GM12873 (cell line): ENCODE measurements at regions not wholly inside any gene's neighbourhood (a gene's known extent, or its start where the extent isn't known, plus 50 kb on each side); places are given as distances from the start of the nearest gene placed in this dataset.

ENCODE experiments used
- TF ChIP-seq, protein P1 (sequence below): IDR thresholded peaks from 2 replicates; pipeline ENCODE4 v1.5.1; 2012; ENCODE audit warnings: low read depth, mild to moderate bottlenecking, moderate library complexity, low read length, control low read depth; ENCODE audit not compliant: insufficient read depth; ENCODE audit errors: missing control alignments

DNA sequence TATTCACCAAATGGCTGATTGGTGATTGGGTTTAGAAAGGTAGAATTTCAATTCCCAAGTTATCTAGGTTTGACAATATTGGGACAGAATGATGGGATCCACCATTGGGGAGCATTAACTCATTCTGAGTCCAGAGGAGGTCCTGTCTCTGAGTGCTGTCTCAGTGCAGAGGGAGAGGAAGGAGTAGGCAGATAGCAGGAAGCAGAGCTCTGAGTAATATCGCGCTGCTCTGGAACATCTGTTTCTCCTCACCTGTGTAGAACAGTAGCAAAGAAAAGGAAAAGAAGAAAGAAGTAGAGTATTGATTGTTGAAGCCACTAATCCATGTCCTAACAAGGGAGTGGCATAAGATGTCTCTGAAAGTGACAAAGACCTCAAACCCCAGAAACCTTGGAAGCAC is 1657.8 kb downstream of the MRPL39 start:
- TF ChIP-seq, protein P1, sequence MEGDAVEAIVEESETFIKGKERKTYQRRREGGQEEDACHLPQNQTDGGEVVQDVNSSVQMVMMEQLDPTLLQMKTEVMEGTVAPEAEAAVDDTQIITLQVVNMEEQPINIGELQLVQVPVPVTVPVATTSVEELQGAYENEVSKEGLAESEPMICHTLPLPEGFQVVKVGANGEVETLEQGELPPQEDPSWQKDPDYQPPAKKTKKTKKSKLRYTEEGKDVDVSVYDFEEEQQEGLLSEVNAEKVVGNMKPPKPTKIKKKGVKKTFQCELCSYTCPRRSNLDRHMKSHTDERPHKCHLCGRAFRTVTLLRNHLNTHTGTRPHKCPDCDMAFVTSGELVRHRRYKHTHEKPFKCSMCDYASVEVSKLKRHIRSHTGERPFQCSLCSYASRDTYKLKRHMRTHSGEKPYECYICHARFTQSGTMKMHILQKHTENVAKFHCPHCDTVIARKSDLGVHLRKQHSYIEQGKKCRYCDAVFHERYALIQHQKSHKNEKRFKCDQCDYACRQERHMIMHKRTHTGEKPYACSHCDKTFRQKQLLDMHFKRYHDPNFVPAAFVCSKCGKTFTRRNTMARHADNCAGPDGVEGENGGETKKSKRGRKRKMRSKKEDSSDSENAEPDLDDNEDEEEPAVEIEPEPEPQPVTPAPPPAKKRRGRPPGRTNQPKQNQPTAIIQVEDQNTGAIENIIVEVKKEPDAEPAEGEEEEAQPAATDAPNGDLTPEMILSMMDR: no peak

DNA sequence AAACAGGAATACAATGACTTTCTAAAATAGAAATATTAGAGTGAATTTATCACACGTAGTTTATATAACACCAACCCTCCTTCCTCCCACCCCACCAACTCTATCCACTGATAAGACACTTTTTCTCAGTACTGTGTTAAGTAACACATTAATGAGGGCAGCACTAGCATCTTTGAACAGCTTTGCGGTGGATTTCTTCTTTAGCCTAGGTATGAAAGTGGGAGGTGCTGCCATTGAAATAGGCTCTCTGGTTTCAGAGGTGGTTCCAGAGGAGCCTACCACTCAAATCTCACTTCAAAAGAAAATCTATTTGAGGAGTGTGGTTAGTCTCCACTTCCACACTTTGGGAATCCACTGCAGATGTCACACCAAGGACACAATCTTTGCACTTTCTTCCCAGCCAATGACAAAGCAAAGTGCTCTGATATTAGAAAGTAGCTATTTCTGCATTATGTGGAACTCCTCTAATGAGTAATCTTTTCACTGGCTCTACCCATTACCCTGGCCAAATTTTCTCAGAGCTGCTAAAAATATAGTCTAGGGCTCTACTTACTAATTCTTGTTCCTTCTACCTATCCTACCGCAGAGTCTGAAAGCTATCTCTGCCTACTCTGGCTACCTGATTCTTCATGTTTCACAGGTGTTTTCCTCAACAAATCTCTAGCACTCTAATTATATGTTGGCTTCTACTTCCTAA is 1667.8 kb downstream of the MRPL39 start:
- TF ChIP-seq, protein P1: no peak

DNA sequence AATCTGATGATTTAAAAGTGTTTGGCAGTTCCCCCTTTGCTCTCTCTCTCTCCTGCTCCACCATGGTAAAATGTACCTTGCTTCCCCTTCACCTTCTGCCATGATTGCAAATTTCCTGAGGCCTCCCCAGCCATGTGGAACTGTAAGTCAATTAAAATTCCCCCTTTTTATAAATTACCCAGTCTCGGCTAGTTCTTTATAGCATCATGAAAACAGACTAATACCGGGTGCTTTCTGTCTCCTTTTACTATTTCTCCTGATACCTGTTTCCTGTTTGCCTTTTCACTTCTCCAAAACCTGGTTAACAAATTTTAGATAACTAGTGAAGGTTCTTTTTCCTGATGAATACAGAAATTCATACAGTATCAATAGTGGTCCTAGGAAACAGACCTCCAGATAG is 1670.3 kb downstream of the MRPL39 start:
- TF ChIP-seq, protein P1: no peak

DNA sequence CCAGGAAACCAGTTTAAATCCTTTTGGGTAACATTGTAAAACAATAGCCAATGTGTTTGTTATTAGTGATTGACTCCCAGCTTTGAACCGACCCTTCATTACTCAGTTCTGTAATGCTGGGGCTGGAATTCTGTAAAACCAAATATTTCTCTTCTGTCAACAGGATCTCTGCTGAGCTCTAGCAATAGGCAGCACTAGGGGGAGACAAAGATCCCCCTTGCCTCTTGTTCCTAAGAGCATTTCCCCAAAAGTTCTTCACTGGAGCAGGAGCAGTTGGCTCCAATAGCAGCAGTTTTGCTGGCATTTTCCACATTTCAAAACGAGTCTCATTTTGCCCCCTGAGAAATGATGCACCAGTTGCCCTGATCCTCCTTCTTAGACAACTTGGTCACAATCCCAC is 1671.1 kb downstream of the MRPL39 start:
- TF ChIP-seq, protein P1: peak; percentile 45

DNA sequence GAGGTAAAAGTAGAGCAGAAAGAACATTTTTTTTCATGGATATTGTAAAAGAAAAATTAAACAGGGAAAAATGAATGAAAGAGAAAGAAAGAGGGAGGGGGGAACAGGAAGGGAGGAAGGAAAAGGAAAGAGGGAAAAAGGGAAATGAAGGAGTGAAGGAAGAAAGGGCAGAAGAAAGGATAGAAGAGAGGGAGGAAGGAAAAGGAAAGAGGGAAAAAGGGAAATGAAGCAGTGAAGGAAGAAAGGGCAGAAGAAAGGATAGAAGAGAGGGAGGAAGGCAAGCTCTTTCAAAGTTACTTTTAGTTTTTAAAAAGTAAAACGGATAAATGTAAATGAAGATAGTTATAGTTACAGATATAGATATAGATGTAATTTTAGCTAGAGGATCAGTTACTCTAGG is 1676.7 kb downstream of the MRPL39 start:
- TF ChIP-seq, protein P1: no peak

DNA sequence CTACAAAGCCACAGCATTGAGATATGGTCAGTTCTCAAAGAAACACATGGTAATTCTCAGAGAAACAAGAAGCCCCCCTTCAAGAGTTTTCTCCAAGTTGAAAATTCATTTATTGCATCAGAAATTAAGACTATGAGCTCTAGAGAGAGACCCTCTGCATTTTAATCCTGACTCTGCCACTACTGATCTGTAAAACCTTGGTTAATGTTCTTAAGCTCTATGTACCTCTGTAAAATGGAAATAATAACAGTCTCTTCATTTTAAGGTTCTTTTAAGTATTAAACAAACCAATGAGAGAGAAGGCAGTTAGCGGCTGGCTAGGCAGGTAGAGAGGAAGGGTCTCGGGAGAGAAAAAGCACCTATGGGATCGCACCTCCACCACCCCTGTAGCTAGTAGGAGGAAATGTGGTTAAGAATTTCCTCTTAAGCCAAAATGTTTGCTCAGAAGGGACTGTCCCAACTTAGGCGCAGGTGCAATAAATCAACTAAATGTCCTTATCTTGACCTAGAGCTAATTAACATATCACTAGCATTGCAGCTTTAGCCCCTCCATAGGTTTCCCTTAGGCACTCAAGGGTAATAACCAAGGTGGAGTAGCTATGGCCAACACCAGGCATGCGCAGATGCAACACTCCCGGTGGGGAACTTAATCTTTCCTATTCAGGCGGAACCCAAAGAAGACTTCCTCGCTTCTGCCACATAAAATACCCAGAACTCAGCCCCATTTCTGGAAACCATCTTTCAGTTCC is 1685.4 kb downstream of the MRPL39 start:
- TF ChIP-seq, protein P1: no peak

DNA sequence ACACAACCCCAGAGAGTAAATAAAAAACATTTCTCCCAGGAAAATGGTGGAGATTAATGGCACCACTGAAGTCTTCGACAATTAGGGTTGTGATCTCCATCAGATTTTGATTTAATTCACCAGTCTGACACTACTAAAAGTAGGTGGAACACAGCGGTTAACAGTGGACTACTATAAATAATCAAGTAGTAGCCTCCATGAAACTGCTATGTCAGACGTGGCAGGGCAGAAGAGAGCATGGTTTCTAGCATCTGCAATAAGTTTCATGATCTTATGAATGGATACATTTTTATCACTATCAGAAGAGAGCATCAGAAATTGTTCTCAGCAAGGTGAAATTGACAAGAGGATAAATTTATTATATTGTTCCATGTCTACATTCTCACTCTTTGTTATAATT is 1706.6 kb downstream of the MRPL39 start:
- TF ChIP-seq, protein P1: no peak
